ENCODE measurements at regions not wholly inside any gene's neighbourhood (a gene's known extent, or its start where the extent isn't known, plus 50 kb on each side); places are given as distances from the start of the nearest gene placed in this dataset.

DNA sequence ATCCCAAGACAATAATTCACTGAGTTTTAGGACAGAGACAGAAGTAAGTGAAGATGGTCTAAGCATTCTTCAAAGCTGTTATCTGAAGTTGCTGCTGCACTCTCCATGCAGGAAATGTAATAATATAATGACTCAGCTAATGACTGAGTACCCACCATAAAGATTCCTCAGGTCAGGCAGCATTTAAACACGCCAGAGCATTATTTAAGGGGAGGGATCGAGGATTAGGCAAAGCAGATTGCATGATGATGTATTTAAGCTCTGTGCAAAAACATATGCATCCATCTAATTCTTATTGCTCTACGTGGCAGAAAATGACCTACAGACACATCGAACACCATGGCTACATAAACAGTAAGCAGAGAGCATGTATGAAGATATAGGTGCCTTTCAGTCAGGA lies 216.4 kb downstream of the UNC5CL start:
- 87 to 95% methylated on average over 4 of the region's 4 CpGs for whole genome bisulfite sequencing, 2 experiments (ENCODE audit: insufficient coverage in 1 of 2, insufficient read length in 1 of 2)
- H3K27ac ChIP-seq (ENCODE audit: low read depth, low read length), result no peak overlapping the region
- DNase-seq, result no peak
- H3K9me3 ChIP-seq (ENCODE audit: control insufficient read depth, low read length), result no peaks in the 10 kb centered on the region
- no peaks in the 10 kb centered on the region for H3K9me3 Mint-ChIP-seq
- H3K4me1 Mint-ChIP-seq, result no peaks in the 10 kb centered on the region
- H3K4me3 ChIP-seq (ENCODE audit: low read length), result no peak overlapping the region
- no peaks in the 10 kb centered on the region for H3K36me3 ChIP-seq (ENCODE audit: control insufficient read depth, insufficient read depth, low read length)
- no peaks in the 10 kb centered on the region for H3K27me3 ChIP-seq (ENCODE audit: control insufficient read depth, insufficient read depth, low read length, poor library complexity, severe bottlenecking)
- no peak overlapping the region for H3K27ac Mint-ChIP-seq
- H3K9ac ChIP-seq (ENCODE audit: extremely low read depth, low read length, poor library complexity, severe bottlenecking), result no peak overlapping the region
- no peak overlapping the region for H3K4me3 Mint-ChIP-seq
- peaks cover 5% of the 10 kb centered on the region for H3K27me3 Mint-ChIP-seq (ENCODE audit: insufficient read depth)
- no peaks in the 10 kb centered on the region for H3K4me1 ChIP-seq (ENCODE audit: control insufficient read depth, insufficient read depth, low read length)
- H3K36me3 Mint-ChIP-seq (ENCODE audit: low read depth), result no peaks in the 10 kb centered on the region
- TF ChIP-seq, protein P1, sequence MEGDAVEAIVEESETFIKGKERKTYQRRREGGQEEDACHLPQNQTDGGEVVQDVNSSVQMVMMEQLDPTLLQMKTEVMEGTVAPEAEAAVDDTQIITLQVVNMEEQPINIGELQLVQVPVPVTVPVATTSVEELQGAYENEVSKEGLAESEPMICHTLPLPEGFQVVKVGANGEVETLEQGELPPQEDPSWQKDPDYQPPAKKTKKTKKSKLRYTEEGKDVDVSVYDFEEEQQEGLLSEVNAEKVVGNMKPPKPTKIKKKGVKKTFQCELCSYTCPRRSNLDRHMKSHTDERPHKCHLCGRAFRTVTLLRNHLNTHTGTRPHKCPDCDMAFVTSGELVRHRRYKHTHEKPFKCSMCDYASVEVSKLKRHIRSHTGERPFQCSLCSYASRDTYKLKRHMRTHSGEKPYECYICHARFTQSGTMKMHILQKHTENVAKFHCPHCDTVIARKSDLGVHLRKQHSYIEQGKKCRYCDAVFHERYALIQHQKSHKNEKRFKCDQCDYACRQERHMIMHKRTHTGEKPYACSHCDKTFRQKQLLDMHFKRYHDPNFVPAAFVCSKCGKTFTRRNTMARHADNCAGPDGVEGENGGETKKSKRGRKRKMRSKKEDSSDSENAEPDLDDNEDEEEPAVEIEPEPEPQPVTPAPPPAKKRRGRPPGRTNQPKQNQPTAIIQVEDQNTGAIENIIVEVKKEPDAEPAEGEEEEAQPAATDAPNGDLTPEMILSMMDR (conservative IDR thresholded peaks at IDR 0.05), result no peak

DNA sequence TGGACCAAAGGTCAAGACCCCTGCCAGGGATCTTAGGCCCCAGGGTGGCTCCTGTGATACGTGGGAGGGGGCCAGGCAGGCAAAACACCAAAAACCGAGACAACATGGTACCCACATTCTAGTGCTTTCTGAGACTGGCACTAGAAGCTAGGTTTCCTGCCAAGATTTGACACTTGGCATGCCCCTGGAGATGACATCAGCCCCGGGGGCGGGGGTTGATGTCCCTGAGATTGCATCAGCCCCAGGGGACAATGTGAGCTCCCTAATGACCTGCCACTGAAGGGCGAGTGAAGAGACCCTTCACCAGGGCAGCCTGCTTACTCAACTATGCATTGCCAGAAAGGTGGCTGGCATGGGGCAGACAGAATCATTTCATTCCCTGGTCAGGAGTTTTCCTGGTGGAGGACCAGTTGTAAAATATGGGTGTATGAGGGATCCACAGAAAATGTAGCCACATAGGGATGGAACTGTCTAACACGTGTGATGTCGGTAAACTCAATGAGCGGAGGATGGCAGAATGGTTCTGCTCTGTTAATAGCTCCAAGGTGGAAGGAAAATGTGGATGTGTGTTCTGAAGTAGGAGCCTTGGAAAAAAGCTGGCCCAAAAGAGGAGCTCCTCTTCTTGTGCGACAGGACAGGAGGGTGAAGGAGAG lies 219.7 kb downstream of the UNC5CL start:
- DNase-seq, result no peak
- Histone ChIP-seq H3K4me1 (ENCODE audit: control insufficient read depth, insufficient read depth, low read length) (no peaks in the 10 kb centered on the region), H3K4me3 (ENCODE audit: low read length) (no peak overlapping the region), H3K9me3 (ENCODE audit: control insufficient read depth, low read length) (no peaks in the 10 kb centered on the region), H3K27me3 (ENCODE audit: control insufficient read depth, insufficient read depth, low read length, poor library complexity, severe bottlenecking) (no peaks in the 10 kb centered on the region), H3K36me3 (ENCODE audit: control insufficient read depth, insufficient read depth, low read length) (no peaks in the 10 kb centered on the region), H3K9ac (ENCODE audit: extremely low read depth, low read length, poor library complexity, severe bottlenecking) (no peak overlapping the region), H3K27ac (ENCODE audit: low read depth, low read length) (no peak overlapping the region)
- no peak overlapping the region for H3K27ac Mint-ChIP-seq
- no peaks in the 10 kb centered on the region for H3K4me1 Mint-ChIP-seq
- 90 to 92% methylated on average over 9 of the region's 9 CpGs for WGBS, 2 experiments (ENCODE audit: insufficient coverage in 1 of 2, insufficient read length in 1 of 2)
- no peaks in the 10 kb centered on the region for H3K9me3 Mint-ChIP-seq
- H3K36me3 Mint-ChIP-seq (ENCODE audit: low read depth), result no peaks in the 10 kb centered on the region
- H3K4me3 Mint-ChIP-seq, result no peak overlapping the region
- peaks cover 7% of the 10 kb centered on the region for H3K27me3 Mint-ChIP-seq (ENCODE audit: insufficient read depth)
- TF ChIP-seq, protein P1 (conservative IDR thresholded peaks at IDR 0.05), result no peak

DNA sequence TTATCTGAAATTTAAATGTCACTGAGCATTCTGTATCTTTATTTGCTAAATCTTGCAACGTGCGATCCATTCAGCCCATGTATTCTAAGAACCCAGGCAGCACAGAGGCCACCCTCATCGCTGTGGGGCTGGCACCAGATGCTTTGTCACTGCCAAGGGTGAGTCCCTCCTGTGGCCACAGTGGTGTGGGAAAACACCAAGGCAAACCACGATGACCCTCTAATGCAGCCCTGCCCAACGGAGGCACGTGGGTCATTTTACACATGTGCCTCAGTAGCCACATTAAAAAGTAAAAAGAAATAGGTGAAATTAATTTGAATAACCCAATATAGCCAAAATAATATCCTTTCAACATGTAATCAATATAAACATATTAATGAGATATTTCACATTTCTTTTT lies 221.7 kb downstream of the UNC5CL start:
- peak; percentile 18 for DNase-seq
- peaks cover 2% of the 10 kb centered on the region for H3K27me3 Mint-ChIP-seq (ENCODE audit: insufficient read depth)
- H3K27ac Mint-ChIP-seq, result no peak overlapping the region
- H3K36me3 Mint-ChIP-seq (ENCODE audit: low read depth), result no peaks in the 10 kb centered on the region
- no peaks in the 10 kb centered on the region for H3K9me3 Mint-ChIP-seq
- H3K4me3 Mint-ChIP-seq, result no peak overlapping the region
- TF ChIP-seq, protein P1 (conservative IDR thresholded peaks at IDR 0.05), result no peak
- Histone ChIP-seq H3K4me1 (ENCODE audit: control insufficient read depth, insufficient read depth, low read length) (no peaks in the 10 kb centered on the region), H3K9ac (ENCODE audit: extremely low read depth, low read length, poor library complexity, severe bottlenecking) (no peak overlapping the region), H3K36me3 (ENCODE audit: control insufficient read depth, insufficient read depth, low read length) (no peaks in the 10 kb centered on the region), H3K27me3 (ENCODE audit: control insufficient read depth, insufficient read depth, low read length, poor library complexity, severe bottlenecking) (no peaks in the 10 kb centered on the region), H3K27ac (ENCODE audit: low read depth, low read length) (no peak overlapping the region), H3K9me3 (ENCODE audit: control insufficient read depth, low read length) (no peaks in the 10 kb centered on the region), H3K4me3 (ENCODE audit: low read length) (no peak overlapping the region)
- 97 to 100% methylated on average over 3 to 6 of the region's 6 CpGs for WGBS, 2 experiments (ENCODE audit: insufficient coverage in 1 of 2, insufficient read length in 1 of 2)
- H3K4me1 Mint-ChIP-seq, result no peaks in the 10 kb centered on the region
